GM10248 (cell line): ENCODE measurements at regions not wholly inside any gene's neighbourhood (a gene's known extent, or its start where the extent isn't known, plus 50 kb on each side); places are given as distances from the start of the nearest gene placed in this dataset.

Experiments
- CTCF ChIA-PET: fragments of 300-600 bp; sonication (Branson Sonifier 250); formaldehyde crosslinking; extraction: SDS; loops from one replicate; lab custom pipeline; 2021; ENCODE audit warnings: antibody characterized with exemption; lab: Yijun Ruan, JAX
- POLR2A ChIA-PET: fragments of 350-650 bp; sonication (Branson Sonifier 250); formaldehyde crosslinking; extraction: SDS; loops from one replicate; lab custom pipeline; 2020; ENCODE audit warnings: antibody characterized with exemption; lab: Yijun Ruan, JAX
- DNase-seq: peaks from one replicate; pipeline ENCODE4 v3.0.0; 2012; ENCODE audit errors: extremely low spot score
- TF ChIP-seq, protein P1 (sequence below): IDR thresholded peaks from 2 replicates; pipeline ENCODE4 v1.5.1; 2012; ENCODE audit warnings: mild to moderate bottlenecking, low read depth; ENCODE audit errors: extremely low read depth, missing control alignments, control extremely low read depth

DNA sequence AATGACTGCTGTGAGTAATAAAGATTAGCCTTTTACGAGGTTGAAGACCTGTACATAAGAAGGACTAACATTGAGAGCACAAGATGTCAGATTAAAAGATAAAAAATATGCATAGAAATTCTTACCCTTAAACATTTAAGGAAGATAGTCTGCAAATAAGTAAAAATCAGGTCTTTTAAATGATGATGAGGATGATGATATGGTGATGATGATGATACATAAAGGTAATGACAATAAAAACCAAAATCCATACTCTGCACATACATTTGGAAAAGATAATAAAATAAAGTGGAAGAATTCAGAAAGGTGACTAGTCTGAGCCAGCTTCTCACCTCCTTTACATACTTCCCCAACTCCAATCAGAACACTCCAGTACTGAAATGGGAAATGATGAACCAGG is 124.5 kb downstream of the PTCSC3 start:
- TF ChIP-seq, protein P1, sequence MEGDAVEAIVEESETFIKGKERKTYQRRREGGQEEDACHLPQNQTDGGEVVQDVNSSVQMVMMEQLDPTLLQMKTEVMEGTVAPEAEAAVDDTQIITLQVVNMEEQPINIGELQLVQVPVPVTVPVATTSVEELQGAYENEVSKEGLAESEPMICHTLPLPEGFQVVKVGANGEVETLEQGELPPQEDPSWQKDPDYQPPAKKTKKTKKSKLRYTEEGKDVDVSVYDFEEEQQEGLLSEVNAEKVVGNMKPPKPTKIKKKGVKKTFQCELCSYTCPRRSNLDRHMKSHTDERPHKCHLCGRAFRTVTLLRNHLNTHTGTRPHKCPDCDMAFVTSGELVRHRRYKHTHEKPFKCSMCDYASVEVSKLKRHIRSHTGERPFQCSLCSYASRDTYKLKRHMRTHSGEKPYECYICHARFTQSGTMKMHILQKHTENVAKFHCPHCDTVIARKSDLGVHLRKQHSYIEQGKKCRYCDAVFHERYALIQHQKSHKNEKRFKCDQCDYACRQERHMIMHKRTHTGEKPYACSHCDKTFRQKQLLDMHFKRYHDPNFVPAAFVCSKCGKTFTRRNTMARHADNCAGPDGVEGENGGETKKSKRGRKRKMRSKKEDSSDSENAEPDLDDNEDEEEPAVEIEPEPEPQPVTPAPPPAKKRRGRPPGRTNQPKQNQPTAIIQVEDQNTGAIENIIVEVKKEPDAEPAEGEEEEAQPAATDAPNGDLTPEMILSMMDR, result no peak
- POLR2A ChIA-PET, result no interaction called here
- no peak for DNase-seq
- CTCF ChIA-PET, result interaction anchor here (1.1 to 5.7 kb wide), 3 partner anchors 14 to 28 kb away, joined by 3 to 39 read pairs (median 3); no protein-coding TSS in a partner anchor

DNA sequence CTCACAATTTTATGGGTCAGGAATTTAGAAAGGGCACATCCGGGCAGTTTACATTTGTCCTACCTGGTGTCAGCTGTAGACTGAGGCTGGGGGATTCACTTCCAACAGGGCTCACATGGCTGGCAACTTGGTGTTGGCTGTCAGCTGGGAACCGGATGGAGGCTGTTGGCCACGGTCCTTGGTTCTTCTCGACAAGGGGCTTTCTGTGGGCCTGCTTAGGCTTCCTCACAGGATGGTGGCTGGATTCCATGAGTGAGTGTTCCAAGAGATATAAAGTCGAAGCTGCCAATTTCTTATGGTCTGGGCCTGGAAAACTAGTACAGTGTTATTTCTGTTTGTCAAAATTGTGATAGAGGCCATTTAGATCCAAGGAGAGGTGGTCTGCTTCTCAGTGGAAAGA is 127.9 kb downstream of the PTCSC3 start:
- DNase-seq, result no peak
- TF ChIP-seq, protein P1, result no peak
- CTCF ChIA-PET, result interaction anchor here (0.8 to 1.7 kb wide), 4 partner anchors 10 to 23 kb away, joined by 3 to 8 read pairs (median 3); no protein-coding TSS in a partner anchor
- POLR2A ChIA-PET, result interaction anchor here (0.9 kb wide), 1 partner anchor 1998 kb away, joined by 4 read pairs; no protein-coding TSS in a partner anchor

DNA sequence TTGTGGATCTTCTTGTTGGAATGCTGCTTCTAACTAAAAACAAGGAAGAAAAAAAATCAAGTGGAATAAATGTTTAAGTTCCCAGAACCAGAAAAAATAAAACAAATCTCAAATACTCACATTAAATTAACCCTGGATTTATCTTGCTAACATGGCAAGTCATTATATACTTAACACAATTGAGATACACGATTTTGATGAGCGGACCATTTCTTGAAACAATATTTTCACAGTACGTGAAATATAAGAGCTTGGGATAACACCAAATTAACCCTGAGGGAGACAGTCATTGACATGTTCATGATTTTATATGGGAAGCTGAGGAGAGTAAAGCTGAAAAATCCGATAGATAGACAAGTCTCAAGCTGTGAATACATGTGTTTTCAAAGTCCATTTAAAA is 128.6 kb downstream of the PTCSC3 start:
- DNase-seq, result no peak
- TF ChIP-seq, protein P1, result no peak
- ChIA-PET CTCF (interaction anchor here (0.8 to 1.7 kb wide), 5 partner anchors 11 to 26 kb away, joined by 3 to 8 read pairs (median 3); no protein-coding TSS in a partner anchor), POLR2A (no interaction called here)

DNA sequence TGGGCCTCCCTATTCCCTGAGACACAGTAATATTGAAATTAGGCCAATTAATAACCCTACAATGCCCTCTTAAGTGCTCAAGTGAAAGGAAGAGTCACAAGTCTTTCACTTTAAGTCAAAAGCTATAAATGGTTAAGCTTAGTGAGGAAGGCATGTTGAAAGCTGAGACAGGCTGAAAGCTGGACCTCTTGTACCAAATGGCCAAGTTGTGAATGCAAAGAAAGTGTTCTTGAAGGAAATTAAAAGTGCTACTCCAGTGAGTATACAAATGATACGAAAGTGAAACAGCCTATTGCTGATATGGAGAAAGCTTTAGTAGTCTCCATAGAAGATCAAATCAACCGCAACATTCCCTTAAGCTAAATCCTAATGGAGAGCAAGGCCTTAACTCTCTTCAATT is 140.8 kb downstream of the PTCSC3 start:
- TF ChIP-seq, protein P1, result no peak
- CTCF ChIA-PET, result interaction anchor here (1.0 to 1.3 kb wide), 2 partner anchors 13 to 51 kb away, joined by 3 to 4 read pairs; no protein-coding TSS in a partner anchor
- POLR2A ChIA-PET, result no interaction called here
- DNase-seq, result no peak

DNA sequence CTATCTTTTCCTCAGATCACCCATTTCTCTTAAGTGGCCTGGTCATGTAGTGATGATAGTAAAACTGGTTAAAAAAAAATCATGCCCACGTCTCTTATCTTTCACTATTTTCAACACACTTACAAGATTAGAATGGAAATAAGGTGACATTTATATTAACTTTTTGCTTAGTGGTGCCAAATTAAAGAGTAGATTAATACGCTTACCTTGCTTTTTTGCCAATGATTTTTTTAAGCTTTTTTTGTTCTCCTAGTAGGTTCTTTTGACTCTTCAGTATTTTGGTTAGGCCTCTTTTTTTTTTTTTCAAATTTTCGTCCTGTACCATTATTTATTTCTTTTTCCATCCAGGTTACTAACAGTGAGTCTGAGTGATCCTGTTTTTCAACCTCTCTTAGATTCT is 147.9 kb downstream of the PTCSC3 start:
- ChIA-PET CTCF (interaction anchor here (1.2 kb wide), 1 partner anchor 10 kb away, joined by 3 read pairs; no protein-coding TSS in a partner anchor), POLR2A (no interaction called here)

DNA sequence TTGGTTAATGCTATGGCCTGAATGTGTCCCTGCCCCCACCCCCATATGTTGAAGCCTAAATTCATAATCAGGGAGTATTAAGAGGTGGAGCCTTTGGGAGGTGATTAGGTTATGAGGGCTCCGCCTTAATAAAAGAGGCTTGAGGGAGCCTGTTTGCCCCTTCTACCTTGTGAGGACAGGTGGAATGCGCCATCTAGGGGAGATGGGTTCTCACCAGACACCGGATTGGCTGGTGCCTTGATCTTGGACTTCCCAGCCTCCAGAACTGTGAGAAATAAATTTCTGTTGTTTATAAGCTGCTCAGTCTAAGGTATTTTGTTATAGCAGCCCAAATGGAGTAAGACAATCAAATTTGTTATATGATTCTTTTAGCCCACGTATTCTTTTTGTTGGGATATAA is 148.3 kb downstream of the PTCSC3 start:
- ChIA-PET CTCF (no interaction called here), POLR2A (no interaction called here)
- TF ChIP-seq, protein P1, result no peak
- DNase-seq, result no peak

More for the DNA sequence above, 147.9 kb downstream of the PTCSC3 start:
- no peak for DNase-seq
- TF ChIP-seq, protein P1, result no peak
